RWPE2 (cell line): ENCODE measurements at regions not wholly inside any gene's neighbourhood (a gene's known extent, or its start where the extent isn't known, plus 50 kb on each side); places are given as distances from the start of the nearest gene placed in this dataset.

Experiments used
- ATAC-seq: fragments of 200-7000 bp; cut with Tn5 transposase; 3 replicates; pipeline ENCODE4 v1.9.1; 2021; ENCODE audit warnings: low read depth
- DNase-seq: peaks from one replicate; pipeline ENCODE4 v3.0.0-alpha.2; 2020; ENCODE audit warnings: low spot score
- H3K27ac ChIP-seq: fragments of 450-650 bp; 2 replicates; pipeline ENCODE4 v1.5.1; 2017; ENCODE audit warnings: mild to moderate bottlenecking; ENCODE audit not compliant: poor library complexity, severe bottlenecking
- H3K27me3 ChIP-seq: fragments of 250-450 bp; sonication (Bioruptor Pico); 2 replicates; pipeline ENCODE4 v1.5.1; 2021; ENCODE audit warnings: mild to moderate bottlenecking, moderate library complexity; ENCODE audit not compliant: insufficient read depth, poor library complexity, severe bottlenecking
- H3K36me3 ChIP-seq: fragments of 250-450 bp; sonication (Bioruptor Pico); 2 replicates; pipeline ENCODE4 v1.5.1; 2020; ENCODE audit warnings: low read depth, mild to moderate bottlenecking, moderate library complexity
- H3K4me1 ChIP-seq: fragments of 250-450 bp; sonication (Bioruptor Pico); 2 replicates; pipeline ENCODE4 v1.5.1; 2021; ENCODE audit warnings: mild to moderate bottlenecking, moderate library complexity; ENCODE audit not compliant: insufficient read depth, poor library complexity, severe bottlenecking
- H3K4me3 ChIP-seq: fragments of 250-450 bp; sonication (Bioruptor Pico); 2 replicates; pipeline ENCODE4 v1.5.1; 2021; ENCODE audit warnings: mild to moderate bottlenecking, moderate library complexity; ENCODE audit not compliant: severe bottlenecking
- H3K9me3 ChIP-seq: fragments of 250-450 bp; sonication (Bioruptor Pico); 2 replicates; pipeline ENCODE4 v1.5.1; 2021; ENCODE audit warnings: mild to moderate bottlenecking, moderate library complexity; ENCODE audit not compliant: severe bottlenecking
- CTCF ChIP-seq: fragments of 450-650 bp; IDR thresholded peaks from one replicate; pipeline ENCODE4 v1.5.1; 2017; ENCODE audit warnings: mild to moderate bottlenecking, moderate library complexity; ENCODE audit not compliant: poor library complexity, severe bottlenecking

GRCh38 chr20:50249447-50250388 lies 59.1 kb downstream of the CEBPB start:
- ATAC-seq = no peak; the same call in 2 of the 3 replicates
- DNase-seq = no peak
- H3K27me3 ChIP-seq = no peaks in the 10 kb centered on the region
- H3K27ac ChIP-seq = no peak overlapping the region
- H3K4me1 ChIP-seq = peaks cover 7% of the 10 kb centered on the region
- H3K36me3 ChIP-seq = no peaks in the 10 kb centered on the region
- H3K4me3 ChIP-seq = no peak overlapping the region
- no peaks in the 10 kb centered on the region for H3K9me3 ChIP-seq
- TF ChIP-seq CTCF = no peak

GRCh38 chr20:50250679-50251382 lies 60.2 kb downstream of the CEBPB start:
- H3K27ac ChIP-seq = no peak overlapping the region
- no peaks in the 10 kb centered on the region for H3K27me3 ChIP-seq
- no peak for DNase-seq
- ATAC-seq = no peak
- peaks cover 4% of the 10 kb centered on the region for H3K4me1 ChIP-seq
- no peak for TF ChIP-seq CTCF
- no peaks in the 10 kb centered on the region for H3K36me3 ChIP-seq
- H3K9me3 ChIP-seq = no peaks in the 10 kb centered on the region
- no peak overlapping the region for H3K4me3 ChIP-seq

GRCh38 chr20:50251383-50251748 lies 60.7 kb downstream of the CEBPB start:
- no peak for ATAC-seq
- DNase-seq = no peak
- H3K27me3 ChIP-seq = no peaks in the 10 kb centered on the region
- H3K9me3 ChIP-seq = no peaks in the 10 kb centered on the region
- H3K4me3 ChIP-seq = no peak overlapping the region
- peaks cover 4% of the 10 kb centered on the region for H3K4me1 ChIP-seq
- no peaks in the 10 kb centered on the region for H3K36me3 ChIP-seq
- no peak for TF ChIP-seq CTCF
- no peak overlapping the region for H3K27ac ChIP-seq

GRCh38 chr20:50251992-50252511 lies 61.4 kb downstream of the CEBPB start:
- DNase-seq = no peak
- ATAC-seq = peak; percentile 33; the same call in 2 of the 3 replicates

More at GRCh38 chr20:50251992-50252511, 61.4 kb downstream of the CEBPB start:
- Histone ChIP-seq H3K4me1 (peaks cover 4% of the 10 kb centered on the region), H3K27ac (no peak overlapping the region), H3K36me3 (no peaks in the 10 kb centered on the region), H3K9me3 (no peaks in the 10 kb centered on the region), H3K27me3 (no peaks in the 10 kb centered on the region), H3K4me3 (no peak overlapping the region)
- TF ChIP-seq CTCF = no peak
